Lower leg skin (tissue), 3 donors: ENCODE measurements at regions not wholly inside any gene's neighbourhood (a gene's known extent, or its start where the extent isn't known, plus 50 kb on each side); places are given as distances from the start of the nearest gene placed in this dataset.

ENCODE experiments used
- POLR2A ChIP-seq, 2 donors: fragments of 450-650 bp; IDR thresholded peaks; one replicate each; pipeline ENCODE4 v1.6.1; 2016 to 2017; ENCODE audit warnings: antibody characterized with exemption in 2 of 2, mild to moderate bottlenecking in 1 of 2, moderate library complexity in 1 of 2
- TF ChIP-seq, protein P1 (sequence below), 3 donors: fragments of 450-650 bp; IDR thresholded peaks; one replicate each; pipeline ENCODE4 v1.5.1; 2016; ENCODE audit warnings: antibody characterized with exemption in 3 of 3, mild to moderate bottlenecking in 3 of 3, moderate library complexity in 2 of 3

DNA sequence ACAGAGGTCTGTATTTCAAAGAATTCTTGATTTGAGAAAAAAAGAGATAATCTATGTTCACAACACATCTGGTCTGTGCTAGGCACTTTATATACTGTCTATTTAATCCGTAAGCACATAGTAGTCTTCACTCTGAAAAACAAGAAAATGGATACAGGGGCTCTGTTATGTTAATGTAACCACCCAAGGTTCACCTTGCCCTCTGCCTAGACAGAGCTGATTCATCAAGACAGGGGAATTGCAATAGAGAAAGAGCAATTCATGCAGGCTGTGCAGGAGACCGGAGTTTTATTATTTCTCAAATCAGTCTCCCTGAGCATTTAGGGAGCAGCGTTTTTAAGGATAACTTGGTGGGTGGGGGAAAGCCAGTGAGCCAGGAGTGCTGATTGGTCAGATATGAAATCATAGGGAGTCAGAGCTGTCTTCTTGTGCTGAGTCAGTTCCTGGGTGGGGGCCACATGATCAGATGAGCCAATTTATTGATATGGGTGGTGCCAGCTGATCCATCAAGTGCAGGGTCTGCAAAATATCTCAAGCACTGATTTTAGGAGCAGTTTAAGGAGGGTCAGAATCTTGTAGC, 92.9 kb upstream of the TNIP3 start:
- TF ChIP-seq, protein P1, sequence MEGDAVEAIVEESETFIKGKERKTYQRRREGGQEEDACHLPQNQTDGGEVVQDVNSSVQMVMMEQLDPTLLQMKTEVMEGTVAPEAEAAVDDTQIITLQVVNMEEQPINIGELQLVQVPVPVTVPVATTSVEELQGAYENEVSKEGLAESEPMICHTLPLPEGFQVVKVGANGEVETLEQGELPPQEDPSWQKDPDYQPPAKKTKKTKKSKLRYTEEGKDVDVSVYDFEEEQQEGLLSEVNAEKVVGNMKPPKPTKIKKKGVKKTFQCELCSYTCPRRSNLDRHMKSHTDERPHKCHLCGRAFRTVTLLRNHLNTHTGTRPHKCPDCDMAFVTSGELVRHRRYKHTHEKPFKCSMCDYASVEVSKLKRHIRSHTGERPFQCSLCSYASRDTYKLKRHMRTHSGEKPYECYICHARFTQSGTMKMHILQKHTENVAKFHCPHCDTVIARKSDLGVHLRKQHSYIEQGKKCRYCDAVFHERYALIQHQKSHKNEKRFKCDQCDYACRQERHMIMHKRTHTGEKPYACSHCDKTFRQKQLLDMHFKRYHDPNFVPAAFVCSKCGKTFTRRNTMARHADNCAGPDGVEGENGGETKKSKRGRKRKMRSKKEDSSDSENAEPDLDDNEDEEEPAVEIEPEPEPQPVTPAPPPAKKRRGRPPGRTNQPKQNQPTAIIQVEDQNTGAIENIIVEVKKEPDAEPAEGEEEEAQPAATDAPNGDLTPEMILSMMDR (IDR thresholded peaks at IDR 0.05) = no peak
- no peak for TF ChIP-seq POLR2A (IDR thresholded peaks at IDR 0.05)
